ENCODE measurements at regions not wholly inside any gene's neighbourhood (a gene's known extent, or its start where the extent isn't known, plus 50 kb on each side); places are given as distances from the start of the nearest gene placed in this dataset.

DNA sequence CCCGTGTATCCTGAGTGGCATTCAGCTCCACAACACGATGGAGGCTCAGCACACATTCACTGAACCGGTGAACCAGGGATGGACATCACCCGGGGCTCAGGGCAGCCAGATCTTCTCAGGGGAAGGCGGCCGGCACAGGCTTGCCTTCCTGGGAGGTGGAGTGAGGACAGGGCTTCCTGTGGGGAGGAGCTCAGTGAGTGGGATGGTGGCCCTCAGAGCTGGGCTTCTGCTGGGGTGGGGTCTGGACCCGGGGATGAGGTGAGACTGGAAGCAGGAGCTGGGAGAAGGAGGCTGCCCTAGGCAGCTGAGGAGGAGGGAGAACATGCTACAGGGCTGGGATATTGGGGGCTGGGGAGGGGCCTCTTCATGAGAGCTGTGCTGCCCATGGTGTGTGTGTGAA is 58.5 kb upstream of the PRR23E start:
- DNase-seq (ENCODE audit: low read depth in 1 of 2, low spot score in 1 of 2) (no peak), ATAC-seq (no peak), FAIRE-seq (no peak)
- no peak overlapping the region for H3K27ac ChIP-seq
- no peaks in the 10 kb centered on the region for H3K9me3 ChIP-seq
- H3K4me3 ChIP-seq, result no peak overlapping the region
- no peaks in the 10 kb centered on the region for H3K4me1 ChIP-seq
- ChIA-PET CTCF (no interaction called here), POLR2A (no interaction called here)
- no peak overlapping the region for H3K4me2 ChIP-seq
- TF ChIP-seq ZNF302 (CRISPR knock-in tag; IDR thresholded peaks at IDR 0.05) (no peak), HMGXB4 (CRISPR knock-in tag; IDR thresholded peaks at IDR 0.05; ENCODE audit: borderline replicate concordance) (no peak), FOXS1 (CRISPR knock-in tag; IDR thresholded peaks at IDR 0.05) (no peak), PHF8 (IDR thresholded peaks at IDR 0.05; ENCODE audit: borderline replicate concordance, low read depth) (no peak), RAD21 (conservative IDR thresholded peaks at IDR 0.05 in 1 of 2, IDR thresholded peaks at IDR 0.05 in 1 of 2) (no peak), RARB (CRISPR knock-in tag; IDR thresholded peaks at IDR 0.05) (no peak), MAZ (IDR thresholded peaks at IDR 0.05; ENCODE audit: borderline replicate concordance, low read depth, low read length) (no peak), POLR2A (IDR thresholded peaks at IDR 0.05; ENCODE audit: low read length) (no peak), HOXB13 (CRISPR knock-in tag; IDR thresholded peaks at IDR 0.05; ENCODE audit: low read depth) (no peak), CBX8 (IDR thresholded peaks at IDR 0.05) (no peak)
- WGBS (ENCODE audit: missing lambda C conversion rate), result 18% methylated on average over 3 of the region's 7 CpGs

- Histone ChIP-seq H3K4me2 (no peak overlapping the region; the same call in 2 of the 3 replicates), H3K27ac (no peak overlapping the region), H3K4me1 (no peaks in the 10 kb centered on the region), H3K4me3 (no peak overlapping the region), H3K9me3 (no peaks in the 10 kb centered on the region)
- no peak for FAIRE-seq
- DNase-seq (ENCODE audit: low read depth in 1 of 2, low spot score in 1 of 2), result no peak
- TF ChIP-seq CHD4 (IDR thresholded peaks at IDR 0.05; ENCODE audit: borderline replicate concordance) (no peak), HEYL (CRISPR knock-in tag; IDR thresholded peaks at IDR 0.05) (no peak), SREBF2 (IDR thresholded peaks at IDR 0.05) (no peak), RAD21 (conservative IDR thresholded peaks at IDR 0.05 in 1 of 2, IDR thresholded peaks at IDR 0.05 in 1 of 2) (no peak), NR3C1 (IDR thresholded peaks at IDR 0.05) (no peak), POLR2AphosphoS2 (conservative IDR thresholded peaks at IDR 0.05; ENCODE audit: low read length) (no peak)
- no peak for ATAC-seq
- ChIA-PET CTCF (no interaction called here), POLR2A (no interaction called here)
- 90% methylated on average over 4 of the region's 5 CpGs for WGBS (ENCODE audit: missing lambda C conversion rate)
These were observed 58.1 kb upstream of the PRR23E start for GRCh38 chr3:127134887-127135240.

- FAIRE-seq (no peak), ATAC-seq (peak in 1 of 2 experiments; percentile 61; a peak in 3 of 6 replicates), DNase-seq (ENCODE audit: low read depth in 1 of 2, low spot score in 1 of 2) (no peak)
- POLR2A ChIA-PET, result no interaction called here
- Histone ChIP-seq H3K27ac (no peak overlapping the region), H3K4me2 (peak overlapping the region; percentile 62), H3K9me3 (no peaks in the 10 kb centered on the region), H3K4me1 (no peaks in the 10 kb centered on the region), H3K4me3 (peak overlapping the region; percentile 21; the same call in 1 of the 3 replicates)
- CTCF ChIA-PET, result no interaction called here
- 16% methylated on average over 23 of the region's 58 CpGs for WGBS (ENCODE audit: missing lambda C conversion rate)
- TF ChIP-seq BHLHE40 (IDR thresholded peaks at IDR 0.05; ENCODE audit: low read depth, low read length), result no peak
- no peak for TF ChIP-seq JUN (IDR thresholded peaks at IDR 0.05)
- no peak for TF ChIP-seq ZNF302 (CRISPR knock-in tag; IDR thresholded peaks at IDR 0.05)
- TF ChIP-seq ATOH8 (CRISPR knock-in tag; IDR thresholded peaks at IDR 0.05; ENCODE audit: low read depth), result no peak
- TF ChIP-seq TP53 (CRISPR knock-in tag; IDR thresholded peaks at IDR 0.05), result no peak
- no peak for TF ChIP-seq HEYL (CRISPR knock-in tag; IDR thresholded peaks at IDR 0.05)
- TF ChIP-seq POLR2A (IDR thresholded peaks at IDR 0.05; ENCODE audit: low read length), result no peak
- no peak for TF ChIP-seq MAFK (IDR thresholded peaks at IDR 0.05; ENCODE audit: partially characterized antibody)
- TF ChIP-seq, protein P1, sequence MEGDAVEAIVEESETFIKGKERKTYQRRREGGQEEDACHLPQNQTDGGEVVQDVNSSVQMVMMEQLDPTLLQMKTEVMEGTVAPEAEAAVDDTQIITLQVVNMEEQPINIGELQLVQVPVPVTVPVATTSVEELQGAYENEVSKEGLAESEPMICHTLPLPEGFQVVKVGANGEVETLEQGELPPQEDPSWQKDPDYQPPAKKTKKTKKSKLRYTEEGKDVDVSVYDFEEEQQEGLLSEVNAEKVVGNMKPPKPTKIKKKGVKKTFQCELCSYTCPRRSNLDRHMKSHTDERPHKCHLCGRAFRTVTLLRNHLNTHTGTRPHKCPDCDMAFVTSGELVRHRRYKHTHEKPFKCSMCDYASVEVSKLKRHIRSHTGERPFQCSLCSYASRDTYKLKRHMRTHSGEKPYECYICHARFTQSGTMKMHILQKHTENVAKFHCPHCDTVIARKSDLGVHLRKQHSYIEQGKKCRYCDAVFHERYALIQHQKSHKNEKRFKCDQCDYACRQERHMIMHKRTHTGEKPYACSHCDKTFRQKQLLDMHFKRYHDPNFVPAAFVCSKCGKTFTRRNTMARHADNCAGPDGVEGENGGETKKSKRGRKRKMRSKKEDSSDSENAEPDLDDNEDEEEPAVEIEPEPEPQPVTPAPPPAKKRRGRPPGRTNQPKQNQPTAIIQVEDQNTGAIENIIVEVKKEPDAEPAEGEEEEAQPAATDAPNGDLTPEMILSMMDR (IDR thresholded peaks at IDR 0.05), result no peak
- TF ChIP-seq KDM5A (IDR thresholded peaks at IDR 0.05), result no peak
- TF ChIP-seq RNF2 (IDR thresholded peaks at IDR 0.05; ENCODE audit: borderline replicate concordance, low read depth), result no peak
- TF ChIP-seq SREBF2 (IDR thresholded peaks at IDR 0.05), result no peak
- TF ChIP-seq, protein P2, sequence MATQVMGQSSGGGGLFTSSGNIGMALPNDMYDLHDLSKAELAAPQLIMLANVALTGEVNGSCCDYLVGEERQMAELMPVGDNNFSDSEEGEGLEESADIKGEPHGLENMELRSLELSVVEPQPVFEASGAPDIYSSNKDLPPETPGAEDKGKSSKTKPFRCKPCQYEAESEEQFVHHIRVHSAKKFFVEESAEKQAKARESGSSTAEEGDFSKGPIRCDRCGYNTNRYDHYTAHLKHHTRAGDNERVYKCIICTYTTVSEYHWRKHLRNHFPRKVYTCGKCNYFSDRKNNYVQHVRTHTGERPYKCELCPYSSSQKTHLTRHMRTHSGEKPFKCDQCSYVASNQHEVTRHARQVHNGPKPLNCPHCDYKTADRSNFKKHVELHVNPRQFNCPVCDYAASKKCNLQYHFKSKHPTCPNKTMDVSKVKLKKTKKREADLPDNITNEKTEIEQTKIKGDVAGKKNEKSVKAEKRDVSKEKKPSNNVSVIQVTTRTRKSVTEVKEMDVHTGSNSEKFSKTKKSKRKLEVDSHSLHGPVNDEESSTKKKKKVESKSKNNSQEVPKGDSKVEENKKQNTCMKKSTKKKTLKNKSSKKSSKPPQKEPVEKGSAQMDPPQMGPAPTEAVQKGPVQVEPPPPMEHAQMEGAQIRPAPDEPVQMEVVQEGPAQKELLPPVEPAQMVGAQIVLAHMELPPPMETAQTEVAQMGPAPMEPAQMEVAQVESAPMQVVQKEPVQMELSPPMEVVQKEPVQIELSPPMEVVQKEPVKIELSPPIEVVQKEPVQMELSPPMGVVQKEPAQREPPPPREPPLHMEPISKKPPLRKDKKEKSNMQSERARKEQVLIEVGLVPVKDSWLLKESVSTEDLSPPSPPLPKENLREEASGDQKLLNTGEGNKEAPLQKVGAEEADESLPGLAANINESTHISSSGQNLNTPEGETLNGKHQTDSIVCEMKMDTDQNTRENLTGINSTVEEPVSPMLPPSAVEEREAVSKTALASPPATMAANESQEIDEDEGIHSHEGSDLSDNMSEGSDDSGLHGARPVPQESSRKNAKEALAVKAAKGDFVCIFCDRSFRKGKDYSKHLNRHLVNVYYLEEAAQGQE (IDR thresholded peaks at IDR 0.05), result no peak
- TF ChIP-seq TFCP2L1 (CRISPR knock-in tag; IDR thresholded peaks at IDR 0.05), result no peak
- TF ChIP-seq CHD2 (IDR thresholded peaks at IDR 0.05; ENCODE audit: low read length, partially characterized antibody), result no peak
- no peak for TF ChIP-seq RCOR1 (IDR thresholded peaks at IDR 0.05; ENCODE audit: low read depth, low read length)
These were observed 57.5 kb upstream of the PRR23E start for GRCh38 chr3:127135241-127136023.

Data from A549 (cell line).